RPMI8226 (cell line): ENCODE measurements at regions not wholly inside any gene's neighbourhood (a gene's known extent, or its start where the extent isn't known, plus 50 kb on each side); places are given as distances from the start of the nearest gene placed in this dataset.

Source experiments
- DNase-seq: peaks from one replicate; pipeline ENCODE4 v3.0.0-alpha.2; 2015

DNA sequence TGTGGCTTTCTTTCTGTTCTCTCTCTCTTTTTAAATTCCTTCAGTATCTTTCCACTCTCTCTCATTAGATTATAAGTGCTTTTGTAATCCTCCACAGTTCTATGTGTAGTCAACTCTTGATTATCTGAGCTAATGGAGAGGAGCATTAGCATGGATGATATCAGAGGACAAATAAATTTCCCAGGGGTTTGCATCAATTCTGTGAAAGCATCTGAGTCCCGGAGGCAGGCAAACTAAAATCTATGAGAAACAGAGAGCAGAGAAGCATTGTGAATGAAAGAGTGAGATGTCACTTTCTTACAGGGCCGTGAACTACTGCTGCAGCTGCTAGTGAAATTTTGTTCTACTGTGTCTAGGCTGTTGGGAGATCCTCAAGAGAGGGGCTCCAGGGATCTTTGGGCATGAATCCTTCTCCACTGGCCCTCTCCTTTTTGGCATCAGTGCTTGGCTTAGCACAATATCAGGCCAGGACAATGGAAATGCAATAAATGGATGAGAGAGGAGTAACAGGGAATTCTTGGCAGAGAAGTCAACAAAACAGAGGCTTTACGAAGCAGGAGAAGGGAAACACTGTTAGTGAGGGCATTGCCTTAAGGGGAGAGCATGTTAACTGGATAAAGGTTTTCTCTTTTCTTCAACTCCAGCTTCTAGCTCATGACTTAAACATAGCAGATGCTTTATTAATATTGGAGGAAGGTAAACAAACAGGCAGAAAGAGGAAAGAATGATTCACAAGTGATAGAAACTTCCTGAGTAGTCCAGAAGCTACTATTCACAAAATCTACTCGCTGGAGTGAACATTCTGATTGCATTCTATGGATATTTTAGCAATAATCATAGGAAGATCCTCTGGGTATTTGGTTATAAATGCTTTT, 847.0 kb upstream of the MAP3K7 start:
- DNase-seq: no peak

DNA sequence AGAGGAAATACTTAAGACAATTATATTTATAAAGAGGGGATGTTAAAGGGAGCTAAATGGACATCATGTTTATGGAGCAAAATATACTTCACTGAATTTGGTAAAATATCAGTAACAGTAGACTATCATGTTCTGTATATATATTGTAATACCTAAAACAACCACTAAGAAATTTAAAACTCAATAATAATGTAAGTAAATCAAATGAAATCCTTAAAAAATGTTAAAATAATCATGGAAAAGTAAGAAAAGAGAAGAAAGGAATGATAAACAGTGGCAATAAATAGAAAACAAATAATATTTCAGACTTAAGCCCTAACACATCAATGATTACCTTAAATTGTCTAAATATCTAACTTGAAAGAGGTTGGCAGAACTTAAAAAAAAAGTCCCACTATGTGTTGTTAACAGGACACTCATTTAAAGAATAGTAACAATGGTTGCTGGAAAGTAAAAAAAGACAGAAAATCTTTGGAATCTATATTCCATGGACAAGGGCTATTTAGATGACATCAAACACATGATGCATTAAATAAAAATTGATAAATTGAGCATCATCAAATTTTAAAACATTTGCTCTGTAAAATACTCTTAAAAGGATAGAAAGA, 842.2 kb upstream of the MAP3K7 start:
- DNase-seq: no peak

DNA sequence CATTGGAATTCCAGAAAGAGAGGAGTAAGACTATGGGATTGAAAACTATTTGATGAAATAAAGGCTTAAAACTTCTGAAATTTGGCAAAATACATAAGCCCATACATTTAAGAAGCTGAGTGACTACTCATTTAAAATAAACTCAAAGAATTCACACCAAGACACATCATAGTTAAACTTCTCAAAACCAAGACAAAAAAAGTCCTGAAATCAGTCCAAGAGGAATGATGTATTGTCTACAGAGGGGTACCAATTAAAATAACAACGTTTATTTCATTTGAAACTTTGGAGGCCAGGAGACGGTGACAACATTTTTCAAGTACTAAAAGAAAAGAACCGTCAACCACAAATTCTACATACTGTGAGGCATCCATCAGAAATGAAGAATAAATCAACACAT, 841.4 kb upstream of the MAP3K7 start:
- DNase-seq: no peak

DNA sequence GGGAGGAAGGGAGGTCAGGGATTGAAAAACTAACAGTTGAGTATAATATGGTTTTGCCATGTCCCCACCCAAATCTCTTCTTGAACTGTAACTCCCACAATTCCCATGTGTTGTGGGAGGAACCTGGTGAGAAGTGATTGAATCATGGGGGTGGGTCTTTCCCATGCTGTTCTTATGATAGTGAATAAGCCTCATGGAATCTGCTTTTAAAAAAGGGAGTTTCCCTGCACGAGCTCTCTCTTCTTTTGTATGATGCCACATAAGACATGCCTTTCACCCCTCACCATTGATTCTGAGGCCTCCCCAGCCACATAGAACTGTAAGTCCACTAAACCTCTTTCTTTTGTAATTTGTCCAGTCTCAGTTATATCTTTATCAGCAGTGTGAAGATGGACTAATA, 833.4 kb upstream of the MAP3K7 start:
- no peak for DNase-seq

DNA sequence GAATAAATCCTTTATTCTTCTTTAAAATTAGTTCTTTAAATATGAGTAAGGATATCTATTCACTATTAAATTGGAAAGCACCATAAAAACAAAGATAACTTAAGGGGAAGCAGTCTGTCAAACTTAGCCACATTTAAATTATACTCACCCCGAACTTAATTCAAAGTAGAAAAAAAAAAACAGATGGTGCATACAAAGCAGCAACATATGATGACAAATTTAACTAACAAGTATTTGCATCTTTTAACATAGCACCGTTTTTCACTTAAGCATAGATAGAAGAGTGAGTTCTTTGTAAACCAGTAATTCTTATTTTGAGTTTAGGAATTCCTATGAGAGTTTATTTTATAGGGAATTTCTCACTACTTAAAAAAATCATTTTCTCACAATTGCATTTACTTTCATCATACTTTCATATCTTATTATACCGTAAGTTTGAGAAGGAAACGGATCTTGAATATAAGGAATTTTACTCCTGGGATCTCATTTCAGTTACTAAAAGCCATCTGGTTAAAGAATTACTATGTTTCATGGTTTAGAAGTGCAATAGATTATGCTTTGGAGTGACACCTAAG, 828.2 kb upstream of the MAP3K7 start:
- no peak for DNase-seq

DNA sequence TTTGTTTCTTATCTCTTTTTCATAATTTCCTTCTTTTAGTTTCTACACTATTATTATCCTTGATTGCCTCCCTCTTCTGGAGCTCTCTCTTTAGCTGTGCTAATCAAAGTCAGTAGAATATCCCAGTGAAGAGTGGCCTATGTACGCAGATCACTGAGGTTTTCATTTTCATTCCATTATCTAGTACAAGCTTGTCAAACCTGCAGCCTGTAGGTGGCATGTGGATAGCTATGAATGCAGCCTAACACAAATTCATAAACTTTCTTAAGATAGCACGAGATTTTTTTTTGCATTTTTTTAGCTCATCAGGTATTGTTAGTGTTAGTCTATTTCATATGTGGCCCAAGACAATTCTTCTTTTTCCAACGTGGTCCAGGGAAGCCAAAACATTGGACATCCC, 825.7 kb upstream of the MAP3K7 start:
- no peak for DNase-seq

DNA sequence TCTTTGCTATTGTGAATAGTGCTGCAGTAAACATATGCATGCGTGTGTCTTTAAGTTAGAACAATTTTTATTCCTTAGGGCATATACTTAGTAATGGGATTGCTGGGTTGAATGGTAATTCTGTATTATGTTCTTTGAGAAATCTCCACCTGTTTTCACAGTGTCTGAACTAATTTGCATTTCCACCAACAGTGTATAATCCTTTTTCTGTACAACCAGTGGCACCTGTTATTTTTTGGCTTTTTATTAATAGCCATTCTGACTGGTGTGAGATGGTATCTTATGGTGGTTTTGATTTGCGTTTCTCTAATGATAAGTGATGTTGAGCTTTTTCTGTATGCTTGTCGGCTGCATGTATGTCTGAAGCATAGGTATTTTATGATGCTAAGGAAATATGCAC, 820.8 kb upstream of the MAP3K7 start:
- no peak for DNase-seq

DNA sequence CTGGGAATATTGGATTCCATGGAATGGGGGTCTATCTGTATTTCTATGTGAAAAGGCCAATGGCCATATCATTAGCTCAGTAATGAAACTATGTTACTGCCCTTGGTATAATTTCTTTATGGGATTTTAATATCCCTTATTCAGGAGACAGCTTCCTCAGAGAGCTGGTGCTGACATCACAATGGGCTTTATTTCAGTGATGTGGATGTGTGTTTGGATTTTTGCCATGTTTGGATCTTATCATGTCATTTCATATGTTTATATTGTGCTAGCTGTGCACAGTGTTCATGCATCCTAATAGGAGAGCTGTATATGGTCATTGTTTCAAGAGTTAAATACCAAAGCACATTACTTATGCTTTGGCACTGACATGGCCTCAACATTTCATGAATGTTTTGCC, 806.1 kb upstream of the MAP3K7 start:
- no peak for DNase-seq

DNA sequence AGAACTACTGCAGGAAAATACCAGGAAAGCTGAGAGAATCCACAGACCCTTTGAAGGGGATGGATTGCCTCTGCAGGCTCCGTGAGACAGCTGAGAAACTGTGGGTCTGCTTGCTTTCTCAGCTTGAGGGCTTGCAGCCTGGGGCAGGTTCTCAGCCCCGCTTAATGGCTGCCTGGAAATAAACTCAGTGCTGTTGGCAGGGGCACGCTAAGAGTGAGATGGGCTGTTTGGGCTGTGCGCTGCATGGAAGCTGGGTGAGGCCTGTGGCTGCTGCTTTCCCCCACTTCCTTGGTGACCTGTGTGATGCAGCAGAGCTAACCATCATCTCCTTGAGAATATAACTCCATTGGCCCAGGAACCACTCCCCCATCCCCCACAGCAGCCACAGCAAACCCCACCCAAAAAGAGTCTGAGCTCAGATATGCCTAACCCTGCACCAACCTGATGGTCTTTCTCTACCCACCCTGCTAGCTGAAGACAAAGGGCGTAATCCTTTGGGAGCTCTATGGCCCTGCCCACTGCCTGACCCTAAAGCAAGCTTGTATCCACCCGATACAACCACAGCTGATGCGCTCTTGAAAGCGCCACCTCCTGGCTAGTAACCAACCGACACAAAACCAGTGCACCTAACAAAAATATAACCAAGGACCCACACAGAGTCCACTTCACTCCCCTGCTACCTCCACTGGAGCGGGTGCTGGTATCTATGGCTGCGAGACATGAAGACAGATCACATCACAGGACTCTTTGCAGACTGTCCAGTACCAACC, 800.6 kb upstream of the MAP3K7 start:
- DNase-seq: peak; percentile 4

DNA sequence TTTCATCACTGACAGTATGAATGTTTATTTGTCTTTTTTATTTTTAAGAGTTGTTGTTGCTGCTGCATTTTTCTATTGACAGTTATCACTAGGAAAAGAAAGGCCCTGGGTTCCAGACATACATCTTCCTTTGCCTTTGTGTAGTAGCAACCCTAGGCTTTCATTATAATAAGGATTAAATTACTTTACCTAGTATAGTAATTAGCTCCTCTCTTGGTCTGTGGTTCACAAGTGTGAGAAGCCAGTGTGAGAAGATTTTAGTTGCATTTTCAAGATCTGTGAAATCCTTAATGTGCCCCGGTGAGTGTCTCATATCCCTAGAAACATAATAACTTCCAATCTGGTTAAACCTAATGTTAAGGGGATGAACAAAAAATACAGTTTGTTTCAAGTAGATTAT, 799.3 kb upstream of the MAP3K7 start:
- DNase-seq: no peak

DNA sequence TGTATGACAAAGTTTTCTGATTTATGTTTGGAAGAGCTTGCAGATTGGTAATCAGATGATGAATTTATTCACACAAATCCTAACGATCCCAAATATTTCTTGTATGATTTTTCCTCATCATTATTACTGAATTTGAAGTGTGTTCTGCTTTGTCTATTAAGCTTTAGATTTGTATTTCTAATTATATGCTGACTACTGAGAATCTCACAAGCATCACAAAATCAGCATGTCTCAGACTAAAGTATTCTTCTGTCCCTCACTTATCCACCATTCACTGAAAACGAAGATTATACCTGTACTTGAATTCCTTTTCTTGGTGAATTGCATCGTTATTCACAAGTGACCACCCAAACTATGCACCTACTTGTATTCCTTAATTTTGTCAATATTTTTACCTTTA, 796.3 kb upstream of the MAP3K7 start:
- DNase-seq: no peak

DNA sequence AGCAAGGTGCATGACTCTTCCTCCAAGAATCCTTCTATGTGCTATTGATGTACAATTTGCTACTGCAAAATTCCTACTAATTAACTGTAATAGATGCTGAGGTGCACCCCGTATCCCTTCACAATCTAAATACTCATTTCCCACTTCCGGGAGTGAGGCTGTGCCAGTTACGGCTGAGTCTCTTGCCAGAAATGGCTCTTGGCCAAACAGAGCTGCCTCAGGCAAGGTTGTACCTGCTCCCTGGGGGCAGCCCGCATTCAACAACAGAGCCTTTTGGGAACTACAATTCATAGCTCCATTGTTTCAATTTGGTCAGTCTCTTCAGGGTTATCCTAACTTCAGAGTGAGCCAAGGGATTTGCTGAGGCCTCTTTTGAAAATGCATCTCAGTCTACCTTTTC, 789.8 kb upstream of the MAP3K7 start:
- peak; percentile 9 for DNase-seq

DNA sequence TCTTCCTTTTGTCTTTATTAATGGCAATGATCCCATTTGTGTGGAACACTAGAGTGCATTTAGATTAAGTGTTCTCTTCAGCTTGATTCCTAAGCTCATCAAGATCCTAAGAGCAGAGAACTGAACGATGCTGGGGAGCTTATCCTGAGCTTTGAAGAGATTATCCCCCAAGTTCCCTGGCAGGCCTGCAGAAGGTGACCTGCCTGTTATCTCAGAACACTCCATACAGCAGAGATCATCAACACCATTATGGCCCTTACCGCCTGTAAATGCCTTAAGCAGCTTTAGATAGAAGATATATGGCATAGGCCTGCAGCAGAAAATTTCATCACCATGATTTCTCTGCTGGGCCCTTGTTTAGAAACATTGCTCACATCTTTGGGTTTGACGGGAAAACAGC, 779.9 kb upstream of the MAP3K7 start:
- no peak for DNase-seq

DNA sequence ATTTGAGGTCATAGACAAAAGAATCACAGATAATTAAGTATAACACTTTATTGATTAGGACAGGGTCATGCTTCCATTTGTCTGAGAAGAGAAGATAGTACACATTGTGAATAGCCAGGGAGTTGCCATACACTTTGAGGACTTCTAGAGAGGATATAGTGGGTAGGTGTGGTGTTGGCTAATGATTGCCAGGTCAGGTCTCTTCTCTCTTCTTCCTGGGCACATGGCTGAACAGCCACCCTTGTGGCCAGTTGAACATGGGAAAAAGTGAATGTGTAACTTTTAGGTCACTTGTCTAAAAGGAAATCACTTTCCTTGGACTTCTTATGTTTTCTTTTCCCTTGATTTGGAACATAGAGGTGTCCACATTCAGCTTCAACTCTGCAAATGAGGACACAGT, 772.1 kb upstream of the MAP3K7 start:
- no peak for DNase-seq

DNA sequence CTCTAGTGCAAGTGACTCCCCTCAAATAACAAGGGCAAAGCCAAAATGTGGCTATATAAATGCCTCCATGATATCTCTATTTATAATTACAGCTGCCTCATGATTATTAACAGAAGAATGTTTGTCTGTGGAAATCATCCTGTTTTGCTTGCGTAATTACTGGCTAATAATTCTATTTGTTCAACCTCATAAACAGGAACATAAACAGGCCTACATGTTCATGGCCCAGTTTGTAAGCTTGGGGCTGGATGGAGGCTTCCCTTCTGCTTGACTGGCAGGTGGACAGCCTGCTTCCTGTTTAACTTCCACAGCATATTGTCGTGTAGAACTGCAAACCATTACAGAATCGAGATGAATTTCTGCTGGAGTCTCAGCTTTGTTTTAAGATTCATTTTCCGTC, 766.0 kb upstream of the MAP3K7 start:
- DNase-seq: no peak

DNA sequence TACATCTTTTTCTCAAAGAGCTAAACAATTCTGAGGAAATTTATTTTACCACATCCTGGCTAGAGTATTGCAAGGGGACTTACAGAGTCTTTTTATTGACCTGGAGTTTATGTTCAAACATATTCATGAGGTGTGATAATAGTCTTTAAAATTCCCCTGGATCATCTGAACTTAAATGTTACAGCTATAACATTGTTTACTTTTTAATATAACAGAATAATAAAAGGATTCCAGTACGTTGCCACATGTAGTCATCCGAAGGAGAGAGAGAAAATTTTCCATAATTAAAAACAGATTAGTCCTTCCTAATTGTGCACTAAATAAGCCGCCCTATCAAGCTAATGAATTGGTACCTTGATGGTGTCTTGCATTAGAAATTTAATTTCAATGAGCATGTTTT, 765.4 kb upstream of the MAP3K7 start:
- no peak for DNase-seq

DNA sequence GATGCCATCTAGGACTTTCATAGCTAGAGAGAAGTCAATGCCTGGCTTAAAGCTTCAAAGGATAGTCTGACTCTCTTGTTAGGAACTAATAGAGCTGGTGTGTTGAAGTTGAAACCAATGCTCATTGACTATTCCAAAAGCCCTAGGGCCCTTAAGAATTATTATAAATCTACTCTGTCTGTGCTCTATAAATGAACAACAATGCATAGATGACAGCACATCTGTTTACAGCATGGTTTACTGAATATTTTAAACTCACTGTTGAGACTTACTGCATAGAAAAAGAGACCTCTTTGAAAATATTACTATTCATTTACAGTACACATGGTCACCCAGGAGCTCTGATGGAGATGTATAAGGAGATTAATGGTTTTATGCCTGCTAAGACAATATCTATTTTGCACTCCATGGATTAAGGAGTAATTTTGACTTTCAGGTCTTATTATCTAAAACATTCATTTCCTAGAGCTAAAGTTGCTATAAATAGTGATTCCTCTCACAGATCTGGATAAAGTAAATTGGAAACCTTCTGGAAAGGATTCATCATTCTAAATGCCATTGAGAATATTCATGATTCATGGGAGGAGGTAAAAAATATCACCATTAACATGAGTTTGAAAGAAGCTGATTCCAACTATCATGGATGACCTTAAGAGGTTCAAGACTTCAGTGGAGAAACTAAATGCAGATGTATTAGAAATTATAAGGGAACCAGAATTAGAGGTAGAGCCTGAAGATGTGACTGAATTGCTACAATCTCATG, 763.5 kb upstream of the MAP3K7 start:
- DNase-seq: no peak

DNA sequence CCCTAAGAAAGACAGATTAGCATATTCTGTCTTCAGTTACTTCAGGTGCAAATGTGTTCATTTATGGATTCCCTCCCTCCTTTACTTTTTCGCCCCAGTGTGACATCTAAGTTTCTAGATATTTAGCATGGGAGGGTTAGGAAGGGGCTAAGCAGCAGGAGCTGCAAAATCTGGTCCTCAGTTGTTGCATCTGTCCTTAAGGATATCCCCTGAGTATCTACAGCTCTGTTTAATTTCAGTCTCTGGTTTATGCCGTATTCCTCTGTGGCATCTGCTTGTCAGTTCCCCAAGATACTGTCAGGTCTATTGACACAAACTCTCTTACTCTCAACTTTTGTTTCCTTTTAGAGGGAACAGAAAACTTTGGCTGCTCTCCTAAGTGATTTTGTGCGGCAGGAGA, 754.6 kb upstream of the MAP3K7 start:
- DNase-seq: peak; percentile 24

DNA sequence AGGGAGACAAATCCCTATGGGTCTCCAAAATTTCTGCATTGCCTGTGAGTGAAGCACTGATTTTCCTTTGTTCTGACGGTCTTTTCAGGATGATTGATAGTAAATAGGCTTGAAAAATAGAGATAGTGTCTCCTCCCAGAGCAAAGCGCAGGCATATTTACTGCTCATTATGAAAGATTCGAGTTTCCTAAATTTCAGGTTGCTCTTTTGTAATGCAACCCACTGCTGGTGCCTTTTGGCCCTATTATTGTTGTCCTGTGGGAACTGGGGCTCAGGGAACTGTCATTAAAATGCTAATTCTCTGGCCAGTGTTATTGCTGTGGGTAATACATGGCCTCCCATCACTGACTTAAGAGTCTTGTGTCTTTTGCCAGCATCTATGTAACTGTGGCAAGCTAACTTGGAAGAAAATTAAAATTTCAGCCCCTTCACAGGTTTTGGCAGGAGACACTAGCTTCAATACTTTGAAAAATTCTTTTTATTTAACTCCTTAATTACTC, 754.1 kb upstream of the MAP3K7 start:
- DNase-seq: no peak

DNA sequence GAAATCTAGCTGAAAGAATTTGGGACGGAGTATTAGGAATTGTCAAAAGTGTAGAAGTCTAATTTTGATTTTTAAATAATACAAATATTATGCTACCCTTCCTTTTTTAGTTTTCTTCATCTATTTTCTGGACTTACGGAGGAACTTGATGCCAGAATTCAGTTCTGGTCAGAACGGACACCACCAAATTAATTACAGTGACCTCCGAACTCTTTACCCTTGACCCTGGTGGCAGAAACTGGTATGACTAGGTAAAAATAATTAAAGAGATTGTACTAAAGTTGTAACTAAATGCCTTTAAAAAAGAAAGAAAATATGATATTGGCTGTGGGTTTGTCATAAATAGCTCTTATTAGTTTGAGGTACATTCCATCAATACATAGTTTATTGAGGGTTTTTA, 751.1 kb upstream of the MAP3K7 start:
- DNase-seq: no peak

DNA sequence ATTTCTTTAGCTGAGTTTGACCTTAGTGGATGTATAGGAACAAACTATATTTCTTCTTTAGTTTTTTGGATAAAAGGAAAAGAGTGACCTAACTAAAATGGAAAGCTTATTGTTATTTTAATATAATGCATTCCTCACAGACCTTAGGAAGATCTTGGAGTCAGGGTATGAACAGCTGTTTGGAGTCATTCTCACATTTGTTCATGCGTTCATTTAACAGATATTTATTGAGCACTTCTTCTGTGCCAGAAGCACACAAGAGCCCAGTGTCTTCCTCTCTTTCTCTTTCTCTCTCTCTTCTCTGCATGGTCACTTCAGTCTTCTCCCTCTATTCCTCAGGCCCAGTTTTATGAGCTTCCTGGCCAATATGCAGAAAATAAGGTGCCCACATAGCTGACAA, 744.0 kb upstream of the MAP3K7 start:
- no peak for DNase-seq

DNA sequence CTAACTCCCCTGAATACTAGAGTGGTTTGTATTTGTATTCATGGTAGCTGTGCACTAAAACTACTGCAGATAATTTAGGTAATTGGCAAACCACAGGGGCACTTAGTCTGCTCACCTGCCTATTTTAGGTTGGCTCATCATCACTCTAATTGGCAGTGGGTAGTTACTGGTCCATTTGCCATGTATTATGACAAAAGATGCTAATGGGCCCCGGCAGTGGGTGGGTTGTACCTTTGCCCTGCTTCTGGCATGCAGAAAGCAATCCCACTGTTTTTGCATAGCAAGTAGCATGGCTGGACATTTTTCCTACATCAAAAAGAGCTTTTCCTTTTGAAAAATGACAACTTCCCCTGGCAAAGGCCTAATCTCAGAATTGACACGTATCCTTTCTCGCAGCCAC, 741.4 kb upstream of the MAP3K7 start:
- no peak for DNase-seq

DNA sequence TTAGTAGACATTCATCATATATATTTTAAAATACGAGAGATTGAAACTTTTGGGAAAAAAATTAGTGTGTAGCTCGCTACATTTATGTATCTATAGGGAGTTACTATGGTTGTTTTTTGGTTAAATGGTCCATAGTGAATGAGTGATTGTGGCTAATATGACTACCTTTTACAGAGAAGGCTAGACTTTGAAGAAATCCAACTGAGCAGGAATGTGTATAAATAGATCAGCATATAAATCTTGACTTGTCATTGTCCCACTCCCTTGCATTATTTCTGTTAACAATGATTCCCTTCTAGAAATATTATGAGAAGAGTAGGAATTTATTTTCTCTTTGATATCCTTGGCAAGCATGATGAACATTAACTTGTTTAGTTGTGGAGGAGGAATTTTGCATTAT, 737.8 kb upstream of the MAP3K7 start:
- DNase-seq: no peak
